ENCODE measurements at regions not wholly inside any gene's neighbourhood (a gene's known extent, or its start where the extent isn't known, plus 50 kb on each side); places are given as distances from the start of the nearest gene placed in this dataset.

- TF ChIP-seq POLR2A (IDR thresholded peaks at IDR 0.05; ENCODE audit: low read depth, low read length) (no peak), TAF1 (IDR thresholded peaks at IDR 0.05; ENCODE audit: borderline replicate concordance, low read depth, low read length) (no peak), POLR2AphosphoS5 (IDR thresholded peaks at IDR 0.05; ENCODE audit: low read depth, low read length) (no peak)
Measured at GRCh38 chr2:211141646-211142045, 585.2 kb downstream of the CPS1 start.

Measured in GM12892 (cell line).